ENCODE measurements at regions not wholly inside any gene's neighbourhood (a gene's known extent, or its start where the extent isn't known, plus 50 kb on each side); places are given as distances from the start of the nearest gene placed in this dataset.

- Histone ChIP-seq H3K36me3 (ENCODE audit: control insufficient read depth in 4 of 4, insufficient read depth in 3 of 4, low read depth in 1 of 4, low read length in 3 of 4) (no peaks in the 10 kb centered on the region), H3K27ac (ENCODE audit: low read depth in 1 of 2, low read length in 2 of 2) (no peak overlapping the region), H3K4me3 (ENCODE audit: low read depth in 1 of 3, low read length in 3 of 3) (no peak overlapping the region), H3K9me3 (ENCODE audit: control insufficient read depth in 4 of 4, low read length in 3 of 4) (no peaks in the 10 kb centered on the region), H3K9ac (ENCODE audit: low read depth in 1 of 2, low read length in 2 of 2) (no peak overlapping the region), H3K27me3 (ENCODE audit: control insufficient read depth in 4 of 4, insufficient read depth in 4 of 4, low read length in 3 of 4) (no peaks in the 10 kb centered on the region), H3K4me1 (ENCODE audit: control insufficient read depth in 4 of 4, insufficient read depth in 4 of 4, low read length in 3 of 4) (no peaks in the 10 kb centered on the region)
- WGBS: 90% methylated on average over 6 of the region's 6 CpGs
- DNase-seq (ENCODE audit: low spot score): no peak
- TF ChIP-seq RAD21 (IDR thresholded peaks at IDR 0.05) (no peak), MAX (IDR thresholded peaks at IDR 0.05) (no peak), HNF4G (IDR thresholded peaks at IDR 0.05) (no peak), EGR1 (IDR thresholded peaks at IDR 0.05; ENCODE audit: low read depth in 2 of 2) (no peak), FOXA1 (IDR thresholded peaks at IDR 0.05) (no peak), CTCF (IDR thresholded peaks at IDR 0.05; ENCODE audit: low read depth, low read length, missing input control) (no peak), RXRA (IDR thresholded peaks at IDR 0.05) (no peak), FOXA2 (IDR thresholded peaks at IDR 0.05) (no peak), SP1 (IDR thresholded peaks at IDR 0.05) (no peak), NR2F2 (IDR thresholded peaks at IDR 0.05) (no peak), GABPA (IDR thresholded peaks at IDR 0.05 in 1 of 2, conservative IDR thresholded peaks at IDR 0.05 in 1 of 2) (no peak), JUND (IDR thresholded peaks at IDR 0.05) (no peak), ZBTB33 (IDR thresholded peaks at IDR 0.05) (no peak), TAF1 (conservative IDR thresholded peaks at IDR 0.05) (no peak), YY1 (IDR thresholded peaks at IDR 0.05) (no peak), HNF4A (conservative IDR thresholded peaks at IDR 0.05) (no peak)
- TF ChIP-seq, protein P1, sequence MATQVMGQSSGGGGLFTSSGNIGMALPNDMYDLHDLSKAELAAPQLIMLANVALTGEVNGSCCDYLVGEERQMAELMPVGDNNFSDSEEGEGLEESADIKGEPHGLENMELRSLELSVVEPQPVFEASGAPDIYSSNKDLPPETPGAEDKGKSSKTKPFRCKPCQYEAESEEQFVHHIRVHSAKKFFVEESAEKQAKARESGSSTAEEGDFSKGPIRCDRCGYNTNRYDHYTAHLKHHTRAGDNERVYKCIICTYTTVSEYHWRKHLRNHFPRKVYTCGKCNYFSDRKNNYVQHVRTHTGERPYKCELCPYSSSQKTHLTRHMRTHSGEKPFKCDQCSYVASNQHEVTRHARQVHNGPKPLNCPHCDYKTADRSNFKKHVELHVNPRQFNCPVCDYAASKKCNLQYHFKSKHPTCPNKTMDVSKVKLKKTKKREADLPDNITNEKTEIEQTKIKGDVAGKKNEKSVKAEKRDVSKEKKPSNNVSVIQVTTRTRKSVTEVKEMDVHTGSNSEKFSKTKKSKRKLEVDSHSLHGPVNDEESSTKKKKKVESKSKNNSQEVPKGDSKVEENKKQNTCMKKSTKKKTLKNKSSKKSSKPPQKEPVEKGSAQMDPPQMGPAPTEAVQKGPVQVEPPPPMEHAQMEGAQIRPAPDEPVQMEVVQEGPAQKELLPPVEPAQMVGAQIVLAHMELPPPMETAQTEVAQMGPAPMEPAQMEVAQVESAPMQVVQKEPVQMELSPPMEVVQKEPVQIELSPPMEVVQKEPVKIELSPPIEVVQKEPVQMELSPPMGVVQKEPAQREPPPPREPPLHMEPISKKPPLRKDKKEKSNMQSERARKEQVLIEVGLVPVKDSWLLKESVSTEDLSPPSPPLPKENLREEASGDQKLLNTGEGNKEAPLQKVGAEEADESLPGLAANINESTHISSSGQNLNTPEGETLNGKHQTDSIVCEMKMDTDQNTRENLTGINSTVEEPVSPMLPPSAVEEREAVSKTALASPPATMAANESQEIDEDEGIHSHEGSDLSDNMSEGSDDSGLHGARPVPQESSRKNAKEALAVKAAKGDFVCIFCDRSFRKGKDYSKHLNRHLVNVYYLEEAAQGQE (IDR thresholded peaks at IDR 0.05): no peak
- TF ChIP-seq, protein P2, sequence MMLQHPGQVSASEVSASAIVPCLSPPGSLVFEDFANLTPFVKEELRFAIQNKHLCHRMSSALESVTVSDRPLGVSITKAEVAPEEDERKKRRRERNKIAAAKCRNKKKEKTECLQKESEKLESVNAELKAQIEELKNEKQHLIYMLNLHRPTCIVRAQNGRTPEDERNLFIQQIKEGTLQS (IDR thresholded peaks at IDR 0.05): no peak
These were observed 71.3 kb upstream of the TES start for GRCh38 chr7:116139007-116139406.

Data from liver (tissue), 8 donors.